OCI-LY7 (cell line): ENCODE measurements at regions not wholly inside any gene's neighbourhood (a gene's known extent, or its start where the extent isn't known, plus 50 kb on each side); places are given as distances from the start of the nearest gene placed in this dataset.

Source experiments
- BruUV-seq: library from RNA; stranded (reverse); fragments of 400-500 nt; replicated peaks from 2 replicates; lab custom pipeline; 2021; lab: Mats Ljungman, UMichigan
- CTCF ChIA-PET: fragments of 300-600 bp; sonication (Branson Sonifier 250); formaldehyde crosslinking; loops from one replicate; lab custom pipeline; 2022; ENCODE audit warnings: antibody characterized with exemption; ENCODE audit not compliant: unreplicated experiment; lab: Charles Lee
- POLR2A ChIA-PET: fragments of 300-600 bp; sonication (Branson Sonifier 250); formaldehyde crosslinking; loops from one replicate; lab custom pipeline; 2022; ENCODE audit warnings: antibody characterized with exemption; lab: Charles Lee
- DNase-seq: peaks from one replicate; pipeline ENCODE4 v3.0.0-alpha.2; 2015; ENCODE audit warnings: low spot score
- H2AFZ ChIP-seq: fragments of 200-600 bp; sonication (generic), shearing (Covaris generic); 2 replicates; pipeline ENCODE4 v1.6.1; 2014; ENCODE audit warnings: mild to moderate bottlenecking, antibody characterized with exemption, low read length, moderate library complexity
- H3K27ac ChIP-seq: fragments of 200-600 bp; sonication (generic); 2 replicates; pipeline ENCODE4 v1.5.1; 2014; ENCODE audit warnings: mixed run types, low read depth, mild to moderate bottlenecking, moderate library complexity, low read length, inconsistent platforms; ENCODE audit not compliant: poor library complexity, severe bottlenecking
- H3K36me3 ChIP-seq: fragments of 200-600 bp; sonication (generic); 2 replicates; pipeline ENCODE4 v1.6.1; 2014; ENCODE audit warnings: mild to moderate bottlenecking, antibody characterized with exemption, low read length, moderate library complexity, mixed read lengths; ENCODE audit not compliant: insufficient read depth
- H3K4me1 ChIP-seq: fragments of 200-600 bp; sonication (generic); 2 replicates; pipeline ENCODE4 v1.5.1; 2014; ENCODE audit warnings: mild to moderate bottlenecking, low read length; ENCODE audit not compliant: insufficient read depth, poor library complexity, severe bottlenecking
- H3K4me2 ChIP-seq: fragments of 200-600 bp; sonication (generic); 2 replicates; pipeline ENCODE4 v1.6.1; 2014; ENCODE audit warnings: mild to moderate bottlenecking, low read length
- H3K4me3 ChIP-seq: fragments of 200-600 bp; sonication (generic); 2 replicates; pipeline ENCODE4 v1.5.1; 2014; ENCODE audit warnings: mild to moderate bottlenecking, low read depth, low read length; ENCODE audit not compliant: poor library complexity, severe bottlenecking
- H3K79me2 ChIP-seq: fragments of 200-600 bp; sonication (generic); 2 replicates; pipeline ENCODE4 v1.6.1; 2016; ENCODE audit warnings: low read depth, mild to moderate bottlenecking, low read length, moderate library complexity, mixed read lengths; ENCODE audit not compliant: insufficient read depth
- H3K9me2 ChIP-seq: fragments of 200-600 bp; sonication (generic); 2 replicates; pipeline ENCODE4 v1.6.1; 2016; ENCODE audit warnings: mild to moderate bottlenecking, low read length, mixed read lengths; ENCODE audit not compliant: insufficient read depth
- H3K9me3 ChIP-seq: fragments of 200-600 bp; sonication (generic); 2 replicates; pipeline ENCODE4 v1.6.1; 2014; ENCODE audit warnings: mild to moderate bottlenecking, mixed run types, low read length, mixed read lengths
- H4K20me1 ChIP-seq: fragments of 200-600 bp; sonication (generic); 2 replicates; pipeline ENCODE4 v1.6.1; 2014; ENCODE audit warnings: mild to moderate bottlenecking, antibody characterized with exemption, low read length, moderate library complexity, mixed read lengths; ENCODE audit not compliant: insufficient read depth
- CTCF ChIP-seq: fragments of 200-600 bp; sonication (generic); conservative IDR thresholded peaks from 2 replicates; pipeline ENCODE4 v1.5.1; 2014; ENCODE audit warnings: mild to moderate bottlenecking, antibody characterized with exemption, low read length, moderate library complexity, mixed read lengths
- EZH2phosphoT487 ChIP-seq: fragments of 200-600 bp; sonication (generic); IDR thresholded peaks from 2 replicates; pipeline ENCODE4 v1.6.1; 2018; ENCODE audit warnings: low read depth, borderline replicate concordance, mild to moderate bottlenecking, mixed run types, antibody characterized with exemption, low read length, moderate library complexity, mixed read lengths
- intact Hi-C: fragments of 100-400 bp; cut with micrococcal nuclease; formaldehyde crosslinking; loops from one replicate; pipeline ENCODE4 v1.10.0; 2022; ENCODE audit not compliant: unreplicated experiment

- H3K4me2 ChIP-seq, result no peak overlapping the region
- no peak overlapping the region for H3K27ac ChIP-seq
- no peaks in the 10 kb centered on the region for H3K9me3 ChIP-seq
- ChIA-PET POLR2A (no interaction called here), CTCF (no interaction called here)
- H3K79me2 ChIP-seq, result no peaks in the 10 kb centered on the region
- H2AFZ ChIP-seq, result no peak overlapping the region
- no TSS peak for BruUV-seq
- no peaks in the 10 kb centered on the region for H4K20me1 ChIP-seq
- H3K36me3 ChIP-seq, result no peaks in the 10 kb centered on the region
- H3K4me1 ChIP-seq, result no peaks in the 10 kb centered on the region
- TF ChIP-seq CTCF (no peak), EZH2phosphoT487 (no peak)
- no peak for DNase-seq
- no peak overlapping the region for H3K4me3 ChIP-seq
- H3K9me2 ChIP-seq, result no peaks in the 10 kb centered on the region
- intact Hi-C loops, result no loop called here
Measured at GRCh38 chr2:128584296-128584890, 265.7 kb upstream of the HS6ST1 start.

GRCh38 chr2:128585706-128586105 is 267.0 kb upstream of the HS6ST1 start:
- Histone ChIP-seq H3K36me3 (no peaks in the 10 kb centered on the region), H3K79me2 (no peaks in the 10 kb centered on the region), H3K4me2 (no peak overlapping the region), H2AFZ (no peak overlapping the region), H4K20me1 (no peaks in the 10 kb centered on the region), H3K9me2 (no peaks in the 10 kb centered on the region), H3K27ac (no peak overlapping the region), H3K4me3 (no peak overlapping the region), H3K4me1 (no peaks in the 10 kb centered on the region), H3K9me3 (no peaks in the 10 kb centered on the region)
- no peak for DNase-seq
- ChIA-PET CTCF (no interaction called here), POLR2A (no interaction called here)
- no peak for TF ChIP-seq EZH2phosphoT487
- TF ChIP-seq CTCF, result no peak
- intact Hi-C loops, result no loop called here
- BruUV-seq, result no TSS peak

- H3K9me3 ChIP-seq, result no peaks in the 10 kb centered on the region
- no TSS peak for BruUV-seq
- no peak for TF ChIP-seq CTCF
- TF ChIP-seq EZH2phosphoT487, result no peak
- H4K20me1 ChIP-seq, result no peaks in the 10 kb centered on the region
- no peak overlapping the region for H2AFZ ChIP-seq
- no peaks in the 10 kb centered on the region for H3K79me2 ChIP-seq
- ChIA-PET POLR2A (no interaction called here), CTCF (no interaction called here)
- H3K36me3 ChIP-seq, result no peaks in the 10 kb centered on the region
- no peak overlapping the region for H3K4me2 ChIP-seq
- no peak overlapping the region for H3K27ac ChIP-seq
- H3K9me2 ChIP-seq, result no peaks in the 10 kb centered on the region
- DNase-seq, result no peak
- no peak overlapping the region for H3K4me3 ChIP-seq
- intact Hi-C loops, result no loop called here
- H3K4me1 ChIP-seq, result no peaks in the 10 kb centered on the region
Measured at GRCh38 chr2:128589681-128590080, 271.0 kb upstream of the HS6ST1 start.
